NT2/D1 (cell line): ENCODE measurements at regions not wholly inside any gene's neighbourhood (a gene's known extent, or its start where the extent isn't known, plus 50 kb on each side); places are given as distances from the start of the nearest gene placed in this dataset.

Source experiments
- SUZ12 ChIP-seq: IDR thresholded peaks from 2 replicates; pipeline ENCODE4 v1.6.1; 2011; ENCODE audit not compliant: insufficient read length, insufficient read depth; ENCODE audit errors: extremely low read depth
- YY1 ChIP-seq: IDR thresholded peaks from 2 replicates; pipeline ENCODE4 v1.6.1; 2011; ENCODE audit not compliant: insufficient read length, insufficient read depth

- TF ChIP-seq SUZ12 (no peak), YY1 (no peak)
These were observed 1336.5 kb upstream of the SLC39A10 start for GRCh38 chr2:194320520-194320919.
